ENCODE measurements at regions not wholly inside any gene's neighbourhood (a gene's known extent, or its start where the extent isn't known, plus 50 kb on each side); places are given as distances from the start of the nearest gene placed in this dataset.
"Not testable (repeated sequence)": the region's sequence is repeated elsewhere in the genome, so short reads cannot be mapped to it uniquely, and the experiment has no call there.

GRCh38 chr5:91850031-91850430, 466.9 kb upstream of the ARRDC3 start:
- no peak for DNase-seq (ENCODE audit: low read depth in 2 of 2)

- no peak for DNase-seq (ENCODE audit: low read depth in 2 of 2)
These were observed 466.0 kb upstream of the ARRDC3 start for GRCh38 chr5:91849069-91849468.

- DNase-seq (ENCODE audit: low read depth in 2 of 2) = no peak
These were observed 465.3 kb upstream of the ARRDC3 start for GRCh38 chr5:91848453-91848852.

- no peak for DNase-seq (ENCODE audit: low read depth in 2 of 2)
These were observed 458.3 kb upstream of the ARRDC3 start for GRCh38 chr5:91841423-91841822.

GRCh38 chr5:91840412-91840811, 457.3 kb upstream of the ARRDC3 start:
- no peak for DNase-seq (ENCODE audit: low read depth in 2 of 2)

- DNase-seq (ENCODE audit: low read depth in 2 of 2) = no peak
These were observed 456.6 kb upstream of the ARRDC3 start for GRCh38 chr5:91839721-91840120.

- no peak for DNase-seq (ENCODE audit: low read depth in 2 of 2)
These were observed 456.1 kb upstream of the ARRDC3 start for GRCh38 chr5:91839233-91839632.

GRCh38 chr5:91830361-91830953, 447.3 kb upstream of the ARRDC3 start:
- DNase-seq (ENCODE audit: low read depth in 2 of 2) = no peak

- no peak for DNase-seq (ENCODE audit: low read depth in 2 of 2)
These were observed 442.5 kb upstream of the ARRDC3 start for GRCh38 chr5:91825618-91826017.

GRCh38 chr5:91824406-91824805, 441.3 kb upstream of the ARRDC3 start:
- DNase-seq (ENCODE audit: low read depth in 2 of 2) = no peak

- no peak for DNase-seq (ENCODE audit: low read depth in 2 of 2)
These were observed 437.8 kb upstream of the ARRDC3 start for GRCh38 chr5:91820874-91821273.

- no peak for DNase-seq (ENCODE audit: low read depth in 2 of 2)
These were observed 433.6 kb upstream of the ARRDC3 start for GRCh38 chr5:91816681-91817080.

- no peak for DNase-seq (ENCODE audit: low read depth in 2 of 2)
These were observed 414.5 kb upstream of the ARRDC3 start for GRCh38 chr5:91797576-91797975.

GRCh38 chr5:91794856-91795548, 411.9 kb upstream of the ARRDC3 start:
- DNase-seq (ENCODE audit: low read depth in 2 of 2) = no peak

GRCh38 chr5:91794455-91794854, 411.3 kb upstream of the ARRDC3 start:
- no peak for DNase-seq (ENCODE audit: low read depth in 2 of 2)

GRCh38 chr5:91787718-91788117, 404.6 kb upstream of the ARRDC3 start:
- no peak for DNase-seq (ENCODE audit: low read depth in 2 of 2)

- DNase-seq (ENCODE audit: low read depth in 2 of 2) = no peak
These were observed 394.6 kb upstream of the ARRDC3 start for GRCh38 chr5:91777671-91778070.

- no peak for DNase-seq (ENCODE audit: low read depth in 2 of 2)
These were observed 393.1 kb upstream of the ARRDC3 start for GRCh38 chr5:91776249-91776648.

GRCh38 chr5:91770400-91770799, 387.3 kb upstream of the ARRDC3 start:
- no peak for DNase-seq (ENCODE audit: low read depth in 2 of 2)

- DNase-seq (ENCODE audit: low read depth in 2 of 2) = not testable (repeated sequence)
These were observed 374.3 kb upstream of the ARRDC3 start for GRCh38 chr5:91757383-91757782.

- no peak for DNase-seq (ENCODE audit: low read depth in 2 of 2)
These were observed 371.9 kb upstream of the ARRDC3 start for GRCh38 chr5:91754990-91755389.

- not testable (repeated sequence) for DNase-seq (ENCODE audit: low read depth in 2 of 2)
These were observed 361.4 kb upstream of the ARRDC3 start for GRCh38 chr5:91744470-91744869.

GRCh38 chr5:91742550-91742949, 359.4 kb upstream of the ARRDC3 start:
- DNase-seq (ENCODE audit: low read depth in 2 of 2) = no peak

All from stimulated activated CD4-positive, alpha-beta T cell treated with anti-CD3 and anti-CD28 coated beads, Interleukin-4, amount 100 ng/mL, for 48 hours (primary cell).